ENCODE measurements at regions not wholly inside any gene's neighbourhood (a gene's known extent, or its start where the extent isn't known, plus 50 kb on each side); places are given as distances from the start of the nearest gene placed in this dataset.

DNA sequence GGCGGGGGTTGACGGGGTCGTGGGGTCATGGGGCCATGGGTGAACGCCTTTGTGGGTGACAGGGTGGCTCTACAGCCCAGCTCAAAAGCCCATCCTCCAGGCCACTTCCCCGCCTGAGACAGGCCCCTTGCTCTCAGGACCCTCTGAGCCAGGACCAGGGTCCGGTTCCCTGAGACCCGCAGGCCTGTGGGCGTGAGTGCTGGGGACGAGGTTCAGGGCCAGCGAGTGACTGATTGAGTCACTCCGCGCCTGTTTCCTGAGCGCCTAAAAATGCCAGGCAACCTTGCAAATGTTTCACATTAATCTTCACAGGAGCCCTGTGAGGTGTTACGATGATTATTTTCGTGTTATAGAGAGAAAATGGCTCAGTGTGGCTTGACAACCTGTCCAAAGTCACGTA lies 97.8 kb downstream of the ZNF674 start:
- no peak for DNase-seq

DNA sequence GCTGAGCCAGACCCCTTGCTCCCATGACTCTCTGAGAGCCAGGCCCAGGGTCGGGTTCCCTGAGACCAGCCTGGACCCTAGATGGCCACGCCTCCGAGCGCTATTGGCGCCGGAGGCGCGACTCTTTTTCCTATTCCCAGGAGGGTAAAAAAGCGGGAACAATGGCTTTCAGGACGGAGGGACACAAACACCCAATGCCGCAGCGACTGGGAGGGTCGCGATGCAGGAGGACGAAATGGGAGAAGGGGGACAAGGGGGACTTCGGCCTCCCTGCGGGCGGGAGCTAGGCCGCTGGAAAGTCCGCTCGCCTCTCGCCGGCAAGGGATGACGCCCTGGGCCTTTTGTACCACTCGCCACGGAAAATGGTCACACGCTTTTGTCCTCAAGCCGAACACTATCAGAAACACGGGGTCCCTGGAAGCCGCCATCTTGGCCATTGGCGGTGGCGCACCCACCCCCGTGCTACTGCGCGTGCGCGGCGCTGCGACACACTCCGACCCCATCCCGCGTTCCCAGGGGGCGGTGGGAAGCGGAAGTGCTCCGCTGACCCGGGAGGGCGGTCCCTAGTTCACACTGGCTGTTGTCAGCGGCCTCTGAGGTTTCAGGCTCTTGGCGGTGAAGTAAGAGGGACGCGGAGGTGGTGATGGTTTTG lies 98.4 kb downstream of the ZNF674 start:
- peak; percentile 83 for DNase-seq

DNA sequence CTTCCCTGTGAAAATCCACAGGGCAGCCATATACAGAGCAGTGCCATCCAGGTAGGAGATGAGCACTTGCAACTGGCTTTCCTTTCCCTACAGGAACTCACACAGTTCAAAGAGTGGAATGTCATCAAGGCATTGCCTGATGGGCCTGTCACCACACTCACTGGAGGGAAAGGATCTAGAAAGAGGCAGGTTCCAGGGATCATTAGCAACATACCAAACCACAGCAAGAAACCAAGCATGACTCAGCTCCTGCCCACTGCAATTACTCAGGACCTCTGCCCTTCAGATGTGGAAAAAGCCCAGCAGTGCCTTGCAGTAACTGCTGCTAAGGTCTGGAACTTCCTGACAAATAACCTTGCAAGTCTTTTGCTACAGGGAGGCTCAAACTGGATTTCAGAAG lies 101.2 kb downstream of the ZNF674 start:
- no peak for DNase-seq

DNA sequence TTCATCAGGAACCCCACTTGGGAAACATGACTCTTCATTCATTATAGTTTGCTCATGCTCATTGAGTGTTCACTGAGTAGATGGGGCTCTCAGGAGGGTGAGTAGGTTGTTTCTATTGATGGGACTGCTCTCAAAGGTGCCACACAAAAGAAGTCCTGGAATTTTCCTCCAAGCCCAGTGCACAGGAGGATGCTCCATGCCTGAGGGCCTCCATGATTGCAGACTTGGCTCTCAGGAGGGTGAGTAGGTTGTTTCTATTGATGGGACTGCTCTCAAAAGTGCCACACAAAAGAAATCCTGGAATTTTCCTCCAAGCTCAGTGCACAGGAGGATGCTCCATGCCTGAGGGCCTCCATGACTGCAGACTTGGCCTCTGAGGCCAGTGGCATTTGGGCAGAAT lies 108.5 kb downstream of the ZNF674 start:
- DNase-seq, result no peak

DNA sequence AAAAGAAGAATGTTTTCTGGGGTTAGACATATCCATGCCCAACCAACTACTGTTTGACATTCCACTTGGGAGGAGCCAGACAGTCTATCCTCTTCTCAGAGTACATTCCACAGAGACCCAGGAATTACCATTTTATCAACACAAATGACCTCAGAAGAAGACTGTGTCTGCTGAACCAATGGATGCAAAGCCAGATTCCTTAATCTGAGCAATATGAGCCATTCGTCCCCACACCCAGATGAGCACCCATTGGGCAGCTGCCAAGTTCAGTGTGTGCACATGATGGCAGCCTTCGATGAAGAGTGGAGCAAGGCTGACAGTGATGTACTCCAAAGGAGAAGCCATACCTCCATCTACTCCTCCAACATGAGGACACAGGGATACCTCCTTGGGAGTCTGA lies 111.3 kb downstream of the ZNF674 start:
- DNase-seq, result no peak

DNA sequence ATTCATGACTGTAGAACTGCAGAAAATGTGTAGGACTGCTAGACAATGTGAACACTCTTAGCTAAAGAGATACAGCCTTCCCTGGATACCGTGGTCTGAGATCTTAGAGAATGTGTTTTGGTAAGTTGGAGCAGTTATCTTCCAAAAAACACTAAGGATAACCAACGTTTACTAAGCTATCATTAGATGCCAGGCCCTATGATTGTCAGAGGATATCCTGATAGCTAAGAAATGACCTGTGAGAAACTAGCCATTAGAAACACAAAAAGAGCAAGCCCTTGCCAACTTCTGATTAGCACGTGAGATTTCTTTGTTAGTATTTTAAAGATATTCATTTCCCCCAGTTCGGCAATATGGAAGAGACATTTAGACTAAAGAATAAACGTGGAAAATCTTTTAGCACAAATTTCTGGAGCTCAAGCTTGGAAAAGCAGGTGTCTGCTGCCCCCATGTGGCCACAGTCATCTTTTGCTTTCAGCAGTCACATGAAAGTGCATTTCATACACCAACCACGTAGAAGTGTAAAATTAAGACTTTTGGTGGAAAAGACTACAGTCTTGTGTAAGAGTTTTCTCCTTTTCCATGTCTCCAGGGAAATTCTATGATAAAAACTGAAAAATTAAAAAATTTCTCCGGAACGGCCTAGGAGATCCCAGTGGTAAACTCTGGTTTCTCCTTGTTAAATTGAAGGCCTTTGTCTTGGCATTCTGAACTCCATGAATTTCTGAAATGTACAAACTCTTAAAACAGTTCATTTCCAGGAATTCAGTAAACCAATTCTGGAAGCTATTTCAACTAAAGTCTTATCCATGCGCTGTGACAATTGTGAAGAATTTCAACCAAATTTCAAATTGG lies 136.4 kb downstream of the ZNF674 start:
- DNase-seq, result peak; percentile 32

DNA sequence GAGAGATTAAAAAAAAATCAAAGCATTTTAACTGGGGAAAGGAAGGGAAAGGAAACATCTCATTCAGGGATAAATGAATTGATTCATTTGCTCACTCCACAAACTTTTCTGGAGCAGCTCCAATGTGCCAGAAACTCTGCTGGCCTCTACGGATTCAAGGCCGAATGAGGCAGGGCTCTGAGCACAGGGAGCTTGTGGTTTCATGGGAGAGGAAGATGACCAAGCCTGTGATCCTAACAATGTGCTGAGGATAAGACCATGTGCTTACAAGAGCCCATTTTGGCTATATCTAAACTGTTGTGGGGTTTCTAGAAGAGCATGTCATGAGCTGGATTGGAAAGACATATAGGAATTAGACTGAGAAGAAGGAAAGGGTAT lies 137.5 kb downstream of the ZNF674 start:
- DNase-seq, result no peak

DNA sequence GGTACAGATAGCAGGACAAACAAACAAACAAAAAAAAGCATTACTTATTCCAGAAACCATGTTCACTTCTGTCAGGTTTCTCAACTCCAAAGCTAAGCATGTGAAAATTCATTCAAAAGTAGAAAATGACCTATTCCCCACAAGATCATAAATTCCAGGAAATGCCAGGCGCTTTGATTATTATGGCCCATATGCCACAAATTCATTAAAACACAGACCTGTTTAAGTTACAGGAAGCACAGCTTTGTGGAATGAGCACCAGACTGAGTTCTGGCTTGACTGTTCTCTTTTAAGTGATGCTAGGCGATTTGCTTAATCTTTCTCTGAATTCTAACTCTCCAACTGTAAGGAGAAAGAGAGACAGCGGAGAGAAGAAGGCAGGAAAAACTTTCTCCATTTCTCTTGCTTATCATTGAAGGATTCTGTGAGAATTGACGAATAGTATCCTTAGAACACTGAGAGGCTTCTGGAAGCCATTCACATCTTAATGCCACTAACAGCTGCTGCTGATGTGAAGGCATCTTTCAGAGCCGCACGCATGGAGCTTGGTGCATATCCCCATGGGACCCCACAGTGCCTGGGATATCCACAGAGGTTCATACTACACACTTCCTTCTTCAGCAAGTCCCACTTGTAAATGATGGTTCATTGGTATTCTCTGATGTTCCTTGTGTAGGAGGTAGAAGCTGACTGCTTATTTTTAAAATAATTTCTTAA lies 138.0 kb downstream of the ZNF674 start:
- DNase-seq, result no peak

DNA sequence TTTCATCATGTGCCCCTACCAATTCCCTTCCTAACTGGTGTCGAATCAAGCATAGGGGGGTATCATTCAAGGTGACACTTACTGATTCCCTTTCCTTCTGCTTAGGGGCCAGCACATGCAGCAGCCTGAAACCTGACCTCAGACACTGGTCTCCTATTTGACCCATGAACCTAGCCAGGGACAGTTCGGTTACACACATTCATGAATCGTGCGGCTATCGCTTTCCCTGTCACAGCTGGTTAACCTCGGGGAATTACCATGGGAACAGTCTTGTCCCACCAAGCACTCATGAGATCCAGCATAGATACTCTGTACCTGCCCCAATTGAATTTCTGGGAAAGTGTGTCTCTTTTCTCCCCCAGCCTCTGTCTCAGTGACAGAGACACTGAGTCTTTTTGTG lies 140.4 kb downstream of the ZNF674 start:
- no peak for DNase-seq

DNA sequence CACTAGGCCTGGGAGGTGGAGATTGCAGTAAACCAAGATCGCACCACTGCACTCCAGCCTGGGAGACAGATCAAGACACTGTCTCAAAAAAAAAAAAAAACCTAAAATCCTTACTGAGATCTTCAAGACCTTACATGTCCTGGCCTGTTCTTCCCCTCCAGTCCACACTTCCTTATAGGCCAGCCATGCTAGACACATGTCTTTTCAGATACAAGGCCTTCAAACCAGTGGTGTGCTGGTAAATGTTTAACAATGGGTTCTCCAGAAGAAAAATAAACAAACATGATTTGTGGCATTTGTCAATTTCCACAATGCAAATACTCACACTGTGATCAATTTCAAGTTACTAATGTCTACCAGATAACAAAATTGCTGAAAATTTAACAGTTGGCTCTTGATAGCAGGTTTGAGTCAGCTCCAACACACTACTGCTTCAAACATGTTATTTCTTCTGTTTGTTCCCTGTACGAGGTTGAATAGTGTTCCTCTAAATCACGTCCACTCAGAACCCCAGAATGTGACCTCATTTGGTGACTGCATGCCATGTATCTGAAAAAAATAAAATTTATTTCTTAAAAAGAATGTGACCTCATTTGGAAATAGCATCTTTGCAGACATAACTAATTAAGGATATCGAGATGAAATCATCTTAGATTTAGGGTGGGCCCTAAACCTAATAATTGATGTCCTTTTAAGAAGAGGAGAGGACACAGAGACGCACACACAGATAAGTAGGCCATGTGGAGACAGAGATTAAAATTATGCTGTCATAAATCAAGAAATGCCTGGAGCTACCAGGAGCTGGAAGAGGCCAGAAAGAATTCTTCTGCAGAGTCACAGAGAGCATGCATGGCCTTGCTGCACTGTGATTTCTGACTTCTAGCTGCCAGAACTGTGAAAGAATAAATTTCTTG lies 144.4 kb downstream of the ZNF674 start:
- no peak for DNase-seq

DNA sequence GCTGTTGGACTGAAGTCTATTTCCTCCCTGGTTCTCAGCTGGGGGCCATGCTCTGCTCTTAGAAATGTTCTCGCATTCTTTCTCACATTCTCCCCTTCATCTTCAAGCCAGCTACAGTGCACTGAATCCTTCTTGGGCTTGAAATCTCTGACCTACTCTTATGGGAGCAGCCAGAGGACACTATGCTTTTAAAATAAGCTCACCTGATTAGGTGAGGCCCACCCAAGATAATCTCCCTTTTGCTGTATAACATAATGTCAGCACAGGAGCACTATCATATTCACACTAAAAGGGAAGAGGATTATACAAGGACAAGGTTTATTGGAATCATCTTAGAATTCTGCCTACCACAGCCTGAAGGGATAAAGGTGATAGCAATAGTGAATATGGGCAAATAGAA lies 146.3 kb downstream of the ZNF674 start:
- no peak for DNase-seq

DNA sequence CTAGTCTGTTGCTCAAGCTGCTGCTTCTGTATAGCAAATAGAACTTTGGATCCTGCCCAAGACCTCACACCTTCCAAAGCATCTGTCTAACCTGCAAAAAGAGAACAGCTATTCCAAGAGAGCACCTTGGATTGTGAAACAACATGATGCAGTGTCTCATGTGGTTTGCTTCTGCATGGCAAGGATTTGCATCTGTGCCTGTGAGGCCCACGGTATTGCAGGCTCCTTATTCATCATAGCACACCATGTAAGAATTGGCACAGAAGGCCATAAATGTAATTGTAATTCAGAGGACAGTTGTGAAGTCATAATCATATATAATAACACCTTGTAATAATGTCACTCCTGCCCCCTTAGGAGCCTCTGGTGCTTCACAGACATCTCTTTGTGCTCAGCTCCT lies 147.1 kb downstream of the ZNF674 start:
- no peak for DNase-seq

DNA sequence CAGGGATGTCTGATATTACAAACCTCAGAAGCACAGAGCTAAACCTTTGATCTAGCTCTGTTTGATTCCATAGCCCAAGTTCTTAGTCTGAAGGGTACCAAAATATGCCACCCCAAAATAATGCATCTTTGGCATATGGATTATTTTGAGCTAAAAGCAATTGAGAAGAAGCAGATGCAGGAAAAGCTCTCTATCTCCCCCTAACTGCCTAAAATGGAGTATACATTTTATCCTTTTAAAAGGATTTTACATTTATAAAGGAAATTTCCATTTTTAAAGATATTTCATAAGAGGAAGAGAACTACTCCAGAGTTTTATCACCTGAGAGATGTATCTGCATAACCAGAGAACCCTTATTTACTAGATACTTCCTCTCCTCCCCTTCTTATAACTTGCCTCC lies 158.7 kb downstream of the ZNF674 start:
- DNase-seq, result no peak

DNA sequence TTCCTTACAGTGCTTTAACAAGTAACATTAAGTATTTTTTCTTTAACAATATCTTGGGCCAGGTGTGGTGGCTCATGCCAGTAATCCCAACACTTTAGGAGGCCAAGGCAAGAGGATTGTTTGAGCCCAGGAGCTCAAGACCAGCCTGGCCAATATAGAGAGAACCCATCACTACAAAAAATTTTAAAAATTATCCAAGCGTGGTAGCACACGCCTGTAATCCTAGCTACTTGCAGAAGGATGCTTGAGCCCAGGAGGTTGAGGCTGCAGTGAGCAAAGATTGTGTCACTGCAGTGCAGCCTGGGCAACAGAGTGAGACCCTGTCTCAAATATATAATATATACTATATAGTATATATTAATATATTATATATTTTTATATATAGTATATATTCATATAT lies 162.2 kb downstream of the ZNF674 start:
- DNase-seq, result no peak

DNA sequence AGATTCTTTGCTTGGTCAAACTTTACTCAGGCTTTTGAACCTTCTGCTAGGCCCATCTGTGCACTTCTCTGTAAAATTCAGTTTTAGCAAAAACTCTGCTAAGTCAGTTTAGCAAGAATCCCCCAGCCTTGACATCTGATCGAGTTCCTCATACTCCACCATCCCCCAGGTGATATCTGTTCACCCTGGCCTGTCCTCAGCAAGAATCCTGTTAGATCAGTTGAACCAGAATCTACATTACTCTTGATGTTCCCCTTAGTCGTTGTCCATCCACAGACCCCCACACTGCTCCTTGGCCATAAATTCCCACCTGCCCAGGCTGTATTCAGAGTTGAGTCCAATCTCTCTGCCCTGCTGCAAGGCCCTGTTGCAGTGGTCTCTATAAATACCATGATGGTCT lies 162.6 kb downstream of the ZNF674 start:
- DNase-seq, result no peak

DNA sequence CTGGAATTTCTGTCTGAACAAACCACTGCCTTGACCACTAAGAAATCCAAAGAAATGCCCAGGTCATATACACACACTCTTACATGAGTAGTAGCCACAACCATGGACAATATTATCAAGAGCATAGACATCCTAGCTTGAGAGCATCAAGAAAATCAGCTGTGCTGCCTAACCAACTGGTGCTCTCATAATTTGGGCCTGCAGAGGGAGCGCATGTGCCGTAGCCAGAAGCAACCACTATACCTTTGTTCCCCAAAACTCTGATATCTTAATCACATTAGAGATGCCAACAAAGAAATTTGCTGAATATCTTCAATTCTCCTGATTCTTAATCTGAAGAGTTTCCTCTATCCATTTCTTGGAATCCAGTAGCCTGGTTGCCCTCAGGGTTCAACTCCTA lies 163.6 kb downstream of the ZNF674 start:
- DNase-seq, result no peak

DNA sequence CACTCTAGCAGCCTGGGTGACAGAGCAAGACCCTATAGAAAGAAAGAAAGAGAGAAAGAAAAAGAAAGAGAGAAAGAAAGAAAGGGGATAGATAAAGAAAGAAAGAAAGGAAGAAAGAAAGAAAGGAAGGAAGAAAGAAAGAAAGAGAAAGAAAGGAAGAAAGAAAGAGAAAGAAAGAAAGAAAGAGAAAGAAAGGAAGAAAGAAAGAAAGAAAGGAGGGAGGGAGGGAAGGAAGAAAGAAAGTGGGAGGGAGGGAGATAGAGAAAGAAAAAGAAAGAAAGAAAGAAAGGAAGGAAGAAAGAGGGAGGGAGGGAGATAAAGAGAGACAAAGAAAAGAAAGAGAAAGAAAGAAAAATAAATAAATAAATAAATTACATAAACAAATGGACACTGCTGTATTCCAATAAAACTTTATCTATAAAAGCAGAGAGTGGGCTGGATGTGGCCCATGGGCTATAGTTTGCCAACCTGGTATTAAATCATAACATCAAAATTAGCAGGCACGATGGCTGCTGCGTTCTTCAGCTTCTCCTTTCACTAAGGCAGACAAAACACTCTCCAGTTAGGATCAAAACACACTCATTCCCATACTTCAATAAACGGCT lies 165.0 kb downstream of the ZNF674 start:
- no peak for DNase-seq

DNA sequence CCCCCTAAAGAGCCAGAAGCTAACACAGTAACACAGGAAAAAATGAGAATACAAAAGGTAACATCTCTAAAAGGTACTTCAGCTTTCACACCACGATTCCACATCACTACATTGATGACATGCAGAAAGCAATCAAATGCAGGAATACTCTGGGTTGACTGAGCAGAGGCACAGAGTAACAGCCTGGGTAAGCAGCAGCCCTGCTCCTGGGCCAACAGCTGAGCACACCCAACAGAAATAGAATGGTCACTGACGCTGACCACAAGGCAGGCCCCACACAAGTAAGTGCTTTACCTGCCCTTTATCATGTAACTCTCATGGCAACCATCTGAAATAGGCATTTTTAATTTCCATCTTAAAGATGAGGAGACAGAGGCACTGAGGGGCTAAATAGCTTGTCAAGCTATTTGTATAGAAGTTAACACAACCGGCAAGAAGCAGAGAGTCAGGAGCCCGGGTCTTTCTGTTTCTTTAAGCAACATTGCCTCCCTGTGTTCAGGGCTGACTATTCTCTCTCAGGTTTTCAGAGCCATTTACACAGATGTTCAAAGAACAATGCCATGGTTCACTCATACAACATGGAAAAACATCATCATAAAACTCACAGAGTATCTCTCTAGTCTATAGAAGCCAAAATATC lies 168.9 kb downstream of the ZNF674 start:
- DNase-seq, result no peak

DNA sequence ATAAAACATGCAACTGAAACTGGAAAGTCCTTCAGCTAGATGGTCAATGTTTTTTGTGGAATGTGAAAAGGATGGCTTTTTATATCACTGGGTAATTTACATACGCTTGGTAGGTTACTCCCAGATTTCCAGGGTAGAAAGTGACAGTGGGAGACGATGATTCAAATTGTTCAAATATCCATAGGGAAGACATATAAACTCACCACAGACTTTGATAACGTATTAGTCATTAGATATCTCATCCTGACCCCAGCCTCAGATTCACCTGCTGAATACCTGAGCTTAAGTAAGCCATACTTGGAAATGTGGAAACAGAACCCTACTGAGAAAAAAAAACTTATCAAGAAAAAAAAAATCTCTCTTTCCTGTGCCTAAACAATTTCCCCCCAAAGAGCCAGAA lies 169.4 kb downstream of the ZNF674 start:
- DNase-seq, result no peak

DNA sequence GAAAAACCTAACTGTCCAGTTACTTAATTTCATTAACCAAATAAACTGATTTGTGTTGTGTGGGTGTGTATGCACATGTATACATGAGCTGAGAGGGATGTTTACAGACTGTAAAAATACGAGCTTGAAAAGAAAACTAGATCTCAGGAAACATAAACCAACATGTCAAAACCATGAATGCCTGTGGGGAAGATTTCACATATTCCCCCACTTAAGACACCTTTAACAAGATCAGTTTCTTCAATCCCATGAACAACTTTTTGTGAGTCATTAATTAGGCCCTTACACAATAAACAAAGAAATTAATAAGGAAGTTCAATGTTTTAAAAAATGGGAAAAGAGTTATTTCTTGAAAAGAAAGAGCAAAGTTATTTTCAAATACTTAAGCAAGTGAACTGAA lies 170.8 kb downstream of the ZNF674 start:
- DNase-seq, result no peak

DNA sequence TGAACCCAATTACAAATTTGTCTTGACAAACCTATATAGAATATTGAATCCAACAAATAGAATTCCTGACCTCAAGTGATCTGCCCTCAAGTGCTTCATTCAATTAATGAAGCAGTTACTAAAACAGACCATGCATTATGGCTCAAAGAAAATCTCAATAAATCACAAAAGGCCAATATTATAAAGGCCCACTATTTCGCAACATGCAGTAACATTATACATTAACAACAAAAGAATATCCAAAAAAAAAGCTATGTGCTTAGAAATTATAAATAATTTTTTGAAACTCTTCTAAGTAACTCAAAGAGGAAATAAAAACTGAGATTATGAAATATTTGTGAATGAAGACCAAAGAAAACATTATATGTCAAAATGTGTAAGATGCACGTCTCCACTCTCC lies 177.7 kb downstream of the ZNF674 start:
- no peak for DNase-seq
